ENCODE measurements at regions not wholly inside any gene's neighbourhood (a gene's known extent, or its start where the extent isn't known, plus 50 kb on each side); places are given as distances from the start of the nearest gene placed in this dataset.

DNA sequence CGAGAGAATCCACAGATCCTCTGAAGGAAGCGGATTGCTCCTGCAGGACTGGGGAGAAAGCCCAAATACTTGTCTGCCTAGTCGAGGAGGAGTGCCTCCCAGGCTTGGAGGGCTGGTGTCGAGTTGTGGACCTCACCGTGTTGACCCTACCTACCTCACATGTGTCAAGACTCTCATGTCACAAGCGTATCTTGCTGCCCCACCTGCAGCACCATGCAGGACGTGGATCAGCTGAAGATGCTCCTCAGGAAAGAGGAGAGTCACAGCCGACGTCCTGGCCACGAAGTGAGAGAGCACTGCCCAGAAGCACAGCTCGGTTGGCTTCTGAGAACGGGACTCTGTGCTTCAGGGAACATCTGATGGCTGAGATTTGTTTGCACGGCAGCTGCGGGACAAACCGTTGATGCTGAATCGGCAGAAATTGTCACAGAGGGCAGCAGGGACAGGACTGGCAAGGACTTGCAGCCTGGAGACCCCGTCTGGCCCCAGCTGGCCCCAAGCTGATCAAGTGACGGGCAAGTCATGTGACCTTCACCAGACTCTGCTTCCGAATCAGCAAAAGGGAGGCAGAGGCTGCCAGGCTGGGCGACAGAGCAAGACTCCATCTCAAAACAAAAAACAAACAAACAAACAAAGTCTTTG lies 119.1 kb upstream of the ITGA1 start:
- DNase-seq (ENCODE audit: extremely low read depth, low read depth, low spot score), result no peak

DNA sequence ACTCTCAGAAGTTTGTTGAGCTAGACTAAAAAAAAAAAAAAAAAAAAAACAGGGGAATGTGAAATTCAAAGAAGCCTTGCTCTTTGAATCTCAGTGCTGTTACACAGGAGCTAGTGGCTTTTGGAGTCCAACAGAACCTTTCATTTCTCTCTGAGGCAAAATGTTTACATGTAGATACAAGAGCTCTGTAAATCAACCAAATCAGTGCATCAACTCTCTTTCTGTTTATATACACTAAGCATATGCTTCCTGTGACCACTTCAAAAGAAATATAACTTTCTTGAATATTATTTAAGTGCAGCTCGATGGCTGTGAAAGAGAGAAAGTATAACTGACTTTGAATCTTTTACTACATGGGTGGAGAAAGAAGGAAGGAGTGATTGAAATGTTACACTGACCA lies 115.3 kb upstream of the ITGA1 start:
- no peak for DNase-seq (ENCODE audit: extremely low read depth, low read depth, low spot score)

DNA sequence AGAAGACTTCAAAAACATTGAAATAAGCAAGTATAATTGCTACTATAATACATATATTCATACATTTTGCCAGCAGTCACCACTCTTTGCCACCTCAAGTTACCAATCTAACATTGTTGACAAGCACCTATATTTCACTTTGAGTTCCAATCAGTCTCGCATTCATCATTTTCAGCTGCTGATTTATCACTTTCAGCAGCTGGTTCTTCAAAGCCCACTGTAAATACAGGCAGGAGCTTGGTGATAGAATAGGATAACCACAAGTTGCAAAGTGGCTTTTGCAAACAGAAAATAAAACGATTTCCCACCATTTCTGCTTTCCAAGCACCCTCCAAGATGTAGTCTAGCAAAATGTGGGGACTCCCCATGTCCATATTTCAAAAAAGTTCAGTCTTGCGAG lies 114.2 kb upstream of the ITGA1 start:
- no peak for DNase-seq (ENCODE audit: extremely low read depth, low read depth, low spot score)

DNA sequence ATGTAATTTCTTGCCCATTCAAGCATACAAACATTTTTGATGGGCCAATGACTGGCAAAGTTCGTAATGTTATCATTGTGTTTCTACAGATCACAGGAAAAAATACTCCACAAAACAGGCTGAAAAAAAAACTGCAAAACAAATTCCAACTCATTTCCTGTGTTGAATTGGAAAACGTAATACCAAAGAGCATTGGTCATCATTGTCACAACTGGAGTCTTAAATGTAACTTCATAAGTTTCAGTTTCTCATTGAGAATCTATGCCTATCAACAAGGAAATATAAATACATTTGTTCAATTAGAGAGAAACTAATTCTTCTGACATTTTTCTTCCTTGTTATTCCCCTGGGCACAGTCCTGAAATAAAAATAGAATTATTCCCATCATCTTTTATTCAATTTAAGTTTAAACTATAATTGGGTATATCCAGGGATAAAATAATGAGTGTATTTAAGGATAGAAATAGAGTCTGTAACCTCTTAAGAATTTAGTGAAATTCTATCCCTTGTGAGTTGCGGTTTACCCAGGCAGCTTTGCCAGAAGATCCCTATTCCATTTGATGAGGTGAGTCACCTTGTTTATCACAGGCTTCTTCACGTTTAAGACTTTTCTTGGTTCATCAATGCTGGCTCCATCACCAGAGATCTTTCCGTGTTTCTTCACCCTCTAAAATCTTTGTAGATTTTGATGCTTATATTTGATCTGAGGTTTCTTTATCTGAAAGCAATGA lies 112.7 kb upstream of the ITGA1 start:
- peak; percentile 20 for DNase-seq (ENCODE audit: extremely low read depth, low read depth, low spot score)

DNA sequence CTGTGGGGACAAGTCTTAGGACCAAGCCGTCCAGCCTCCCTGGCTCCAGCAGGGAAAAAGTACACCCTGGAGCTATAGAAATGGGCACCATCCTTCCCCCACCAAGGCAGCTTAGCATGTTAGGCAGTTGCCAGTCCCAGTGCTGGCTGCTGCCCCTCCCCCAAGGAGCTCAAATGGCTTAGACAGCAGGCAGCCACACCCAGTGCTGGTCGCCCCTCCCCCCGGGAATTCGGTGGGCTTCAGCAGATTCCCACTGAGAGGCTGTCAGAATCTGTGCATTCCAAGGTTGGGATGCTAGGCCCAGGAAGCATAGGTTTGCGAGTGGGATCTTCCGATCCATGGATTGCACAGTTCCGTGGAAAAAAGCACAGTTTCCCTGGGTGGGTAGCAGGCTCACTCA lies 105.2 kb upstream of the ITGA1 start:
- DNase-seq (ENCODE audit: extremely low read depth, low read depth, low spot score), result no peak

DNA sequence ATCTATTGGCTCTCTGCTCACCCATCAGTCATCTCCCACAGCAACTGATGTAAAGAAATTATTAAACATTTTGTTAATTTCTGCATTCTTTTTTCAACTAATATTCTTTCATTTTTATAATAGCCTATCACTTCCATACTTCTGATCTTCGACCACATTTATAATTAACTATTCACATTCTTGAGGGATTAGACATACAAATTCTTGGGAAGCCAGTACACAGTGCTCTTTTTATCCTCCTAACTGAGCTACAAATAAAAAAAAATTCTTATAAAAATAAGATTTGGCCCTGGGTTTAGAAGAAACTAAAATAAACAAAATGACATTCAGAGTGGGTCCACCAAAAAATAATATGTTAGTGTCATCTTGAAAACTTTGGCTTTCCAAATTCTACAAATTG lies 103.7 kb upstream of the ITGA1 start:
- no peak for DNase-seq (ENCODE audit: extremely low read depth, low read depth, low spot score)

DNA sequence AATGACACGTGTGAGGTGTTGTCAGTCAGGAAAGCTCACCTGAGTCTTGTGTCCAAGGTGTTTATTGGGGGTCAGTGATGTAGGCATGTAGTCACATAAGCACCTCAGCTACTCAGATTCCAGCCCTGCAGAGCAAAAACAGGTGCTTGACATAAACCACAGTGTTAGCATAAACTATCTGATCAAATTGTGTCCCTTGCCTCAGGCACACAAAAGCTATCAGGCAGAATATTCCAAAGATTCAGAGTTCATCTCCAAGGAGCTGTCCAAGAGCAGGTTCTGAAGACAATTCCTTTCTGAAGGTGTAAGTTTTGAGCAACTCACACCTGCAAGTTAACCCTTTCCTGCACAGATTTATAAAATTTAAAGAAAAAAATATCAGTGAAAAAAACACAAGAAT lies 102.2 kb upstream of the ITGA1 start:
- DNase-seq (ENCODE audit: extremely low read depth, low read depth, low spot score), result no peak

DNA sequence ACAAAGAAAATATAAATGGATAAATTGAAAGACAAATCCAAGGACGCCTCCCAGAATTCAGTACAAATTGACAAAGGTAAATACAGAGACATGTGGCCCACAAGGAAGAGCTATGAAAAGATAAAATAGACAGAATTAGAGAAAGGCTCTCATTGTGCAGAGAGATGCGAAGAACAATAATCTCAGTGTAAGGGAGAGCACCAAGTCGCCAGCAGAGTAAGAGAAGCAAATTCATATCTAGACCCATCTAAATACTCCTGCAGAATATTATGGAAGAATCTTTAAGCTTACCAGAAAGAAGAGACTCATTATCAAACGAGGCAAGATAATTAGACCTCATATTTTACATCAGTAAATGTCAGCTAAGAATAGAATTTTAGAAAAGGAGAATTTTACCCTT lies 101.7 kb upstream of the ITGA1 start:
- DNase-seq (ENCODE audit: extremely low read depth, low read depth, low spot score), result no peak

DNA sequence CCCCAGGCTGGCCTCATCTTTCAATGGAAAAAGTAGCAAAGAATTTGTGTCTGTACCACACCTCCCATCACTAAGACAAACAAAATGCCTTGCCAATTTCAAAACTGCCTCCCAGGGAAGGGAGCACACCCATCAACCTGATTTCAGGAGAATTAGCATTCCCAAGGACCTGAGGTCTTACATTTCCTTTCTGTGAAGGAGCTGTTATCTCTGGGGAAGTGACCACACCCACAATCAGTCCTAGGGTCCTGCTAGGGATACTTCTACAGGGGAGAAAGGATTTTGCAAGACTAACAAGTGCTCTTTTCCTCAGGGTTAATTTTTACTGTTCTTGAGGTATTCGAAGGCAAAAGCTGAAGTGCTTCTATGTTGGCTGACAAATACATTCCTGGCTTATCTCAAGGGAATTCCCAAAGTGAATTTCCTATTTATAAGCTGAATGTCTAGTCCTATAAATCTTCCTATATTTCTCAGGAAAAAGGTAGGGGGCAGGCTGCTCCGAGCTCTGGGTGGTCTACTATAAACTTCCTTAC lies 97.4 kb upstream of the ITGA1 start:
- no peak for DNase-seq (ENCODE audit: extremely low read depth, low read depth, low spot score)

DNA sequence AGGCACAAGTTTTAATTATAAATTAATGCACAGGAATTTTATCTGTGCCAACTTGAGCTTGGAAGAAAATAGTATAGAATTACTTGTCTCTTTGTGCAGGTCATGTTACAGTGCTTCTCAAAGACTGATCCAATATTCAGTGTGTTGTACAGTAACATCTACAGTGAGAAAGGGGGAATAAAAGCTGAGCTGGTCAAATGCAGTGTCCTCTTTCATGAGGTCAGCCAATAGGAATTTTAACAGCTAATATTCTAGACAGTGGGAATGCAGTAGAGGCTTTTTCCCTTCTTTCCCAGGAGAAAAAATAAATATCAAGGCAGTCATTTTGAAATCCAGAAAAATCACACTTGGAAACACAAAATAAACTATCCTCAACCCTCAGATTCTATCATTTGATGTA lies 95.7 kb upstream of the ITGA1 start:
- DNase-seq (ENCODE audit: extremely low read depth, low read depth, low spot score), result no peak

DNA sequence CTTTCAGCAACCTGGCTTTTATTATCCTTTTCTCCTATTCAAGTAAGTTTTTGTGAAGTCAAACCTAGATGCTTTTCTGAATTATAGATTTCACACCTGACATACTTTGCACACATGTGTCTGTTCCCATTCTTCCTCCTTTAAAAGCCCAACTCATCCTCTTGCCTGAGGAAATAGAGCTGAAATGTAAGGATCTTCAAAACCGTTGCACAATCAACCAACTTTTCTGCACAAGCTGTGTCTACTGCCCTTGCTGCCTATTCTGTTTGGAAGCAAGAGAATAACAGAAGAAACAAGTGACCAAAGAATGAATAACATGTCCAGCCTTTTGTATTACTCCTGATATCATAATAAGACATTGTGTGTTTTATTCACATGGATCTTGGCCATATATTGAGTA lies 95.1 kb upstream of the ITGA1 start:
- no peak for DNase-seq (ENCODE audit: extremely low read depth, low read depth, low spot score)

DNA sequence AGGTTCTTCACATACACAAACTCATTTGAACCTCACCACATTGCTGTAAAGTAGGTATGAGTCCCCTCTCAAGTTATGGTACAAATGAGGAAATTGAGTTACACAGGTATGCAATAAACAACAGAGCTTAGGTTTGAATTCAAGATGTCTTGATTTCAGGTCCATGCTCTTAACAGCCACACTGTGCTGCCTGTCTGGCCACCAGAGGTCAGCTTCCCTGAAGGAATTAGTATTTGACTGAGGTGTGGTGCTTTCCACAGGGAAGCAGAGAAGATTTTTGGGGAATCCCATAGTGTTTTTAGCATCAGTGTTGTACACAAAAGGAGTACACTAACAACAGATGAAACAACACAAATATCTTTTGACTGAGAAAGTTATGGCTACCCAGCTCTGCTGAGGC lies 94.4 kb upstream of the ITGA1 start:
- DNase-seq (ENCODE audit: extremely low read depth, low read depth, low spot score), result no peak

DNA sequence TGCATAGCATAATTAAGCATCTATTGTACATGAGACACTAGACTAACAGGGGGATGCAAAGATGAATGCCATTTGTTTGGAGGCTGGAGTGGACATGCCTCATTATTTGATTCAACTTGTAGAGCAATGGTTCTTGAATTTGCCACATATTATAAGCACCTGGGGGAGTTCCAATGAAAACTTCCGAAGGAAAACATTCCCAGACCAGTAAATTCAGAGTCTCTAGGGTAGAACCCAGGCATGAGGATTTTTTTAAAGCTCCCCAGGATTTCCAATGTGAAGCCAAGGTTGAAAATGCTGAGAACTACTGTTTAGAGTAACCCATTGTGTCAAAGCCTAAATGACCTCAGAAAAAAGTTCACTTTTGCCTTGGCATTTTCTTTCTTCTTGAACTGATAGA lies 93.9 kb upstream of the ITGA1 start:
- DNase-seq (ENCODE audit: extremely low read depth, low read depth, low spot score), result no peak

DNA sequence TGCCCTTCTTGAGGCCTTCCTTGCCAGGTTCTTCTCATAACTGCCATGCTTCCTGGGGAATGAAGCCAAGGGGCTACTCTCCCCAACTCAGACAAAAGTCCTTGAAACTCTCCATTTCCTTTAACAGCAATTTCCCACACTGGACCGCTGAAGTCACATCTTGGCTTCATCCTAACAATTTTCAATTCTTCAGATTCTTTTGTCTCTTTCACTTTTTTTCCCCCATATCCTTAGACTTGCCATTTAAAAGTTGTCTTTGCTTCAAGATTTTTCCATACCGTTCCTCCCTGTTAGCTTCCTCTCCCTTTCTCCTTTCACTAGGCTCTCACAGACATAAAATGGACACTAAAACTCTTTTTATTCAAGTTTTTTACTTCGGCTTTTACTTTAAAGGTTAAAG lies 93.1 kb upstream of the ITGA1 start:
- DNase-seq (ENCODE audit: extremely low read depth, low read depth, low spot score), result no peak

DNA sequence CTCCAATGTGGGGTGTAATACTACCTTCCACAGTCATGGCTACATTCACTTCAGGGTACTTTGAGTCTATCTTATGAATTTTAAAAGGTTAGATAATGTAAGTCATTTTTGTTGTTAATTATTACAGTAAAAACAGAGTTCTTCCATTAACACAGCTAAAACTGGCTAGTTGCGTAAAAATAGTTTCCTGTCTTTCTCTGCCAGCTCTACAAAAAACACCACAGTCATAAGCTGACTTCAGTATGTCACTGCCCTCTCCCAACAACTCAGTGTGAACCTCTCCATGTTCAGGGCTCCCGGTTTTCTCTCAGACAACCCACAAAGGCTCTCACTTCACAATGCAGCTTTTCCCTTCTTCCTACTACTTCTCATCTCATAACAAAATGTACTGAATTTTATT lies 84.8 kb upstream of the ITGA1 start:
- no peak for DNase-seq (ENCODE audit: extremely low read depth, low read depth, low spot score)

DNA sequence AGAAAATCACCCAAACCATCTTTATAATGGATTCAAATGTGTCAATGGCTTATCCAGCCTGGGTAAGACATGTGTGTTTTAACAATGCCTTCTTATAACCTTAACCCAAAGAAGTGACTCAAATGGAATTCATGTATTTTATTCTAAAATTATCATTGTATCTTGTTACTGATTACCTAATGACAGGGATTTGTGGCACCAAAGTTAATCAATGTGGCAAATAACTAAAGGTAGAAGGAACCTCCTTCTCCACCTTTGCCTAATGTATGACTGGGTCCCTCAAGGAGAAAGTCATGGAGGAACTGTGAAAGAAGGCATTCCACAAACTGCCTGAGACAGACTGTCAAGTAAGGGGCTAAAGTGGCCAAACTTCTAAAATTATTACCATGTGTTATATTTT lies 84.4 kb upstream of the ITGA1 start:
- no peak for DNase-seq (ENCODE audit: extremely low read depth, low read depth, low spot score)

DNA sequence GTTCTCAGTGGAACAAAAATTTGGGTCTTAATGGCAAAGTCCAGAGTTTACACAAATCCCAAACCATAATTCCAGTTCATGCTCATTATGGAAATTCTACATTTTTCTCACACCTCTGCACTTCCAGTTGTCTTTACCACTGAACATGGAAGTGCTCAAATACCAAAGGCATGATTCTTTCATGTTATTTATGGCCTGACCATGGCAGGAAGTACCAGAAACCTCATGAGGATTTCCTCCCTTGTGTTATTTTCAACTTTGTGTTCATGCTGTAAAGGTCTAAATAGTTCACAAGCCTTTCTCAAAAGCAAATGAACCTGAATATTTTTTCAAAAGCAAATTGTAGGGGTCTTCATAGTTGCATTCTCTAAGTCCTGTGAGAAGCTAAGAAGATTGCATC lies 82.0 kb upstream of the ITGA1 start:
- no peak for DNase-seq (ENCODE audit: extremely low read depth, low read depth, low spot score)

DNA sequence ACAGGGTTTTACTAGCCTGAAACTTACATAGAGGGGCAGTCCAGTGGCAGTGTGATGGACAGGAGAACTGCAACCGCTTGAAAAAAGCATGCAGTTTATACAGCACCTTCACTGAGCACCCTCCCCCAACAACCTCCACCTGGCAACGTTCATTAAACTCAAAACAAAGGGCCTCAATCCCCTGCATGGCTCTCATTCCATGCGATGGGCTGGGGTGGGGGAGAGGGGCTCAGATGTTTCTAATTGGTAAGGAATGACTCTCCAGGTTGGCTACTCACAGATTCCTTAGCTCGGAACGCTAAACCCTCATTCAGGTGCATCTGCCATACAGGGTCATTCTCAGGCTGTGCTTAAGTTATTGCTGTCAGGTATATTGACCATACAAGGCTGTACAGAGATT lies 80.9 kb upstream of the ITGA1 start:
- no peak for DNase-seq (ENCODE audit: extremely low read depth, low read depth, low spot score)

DNA sequence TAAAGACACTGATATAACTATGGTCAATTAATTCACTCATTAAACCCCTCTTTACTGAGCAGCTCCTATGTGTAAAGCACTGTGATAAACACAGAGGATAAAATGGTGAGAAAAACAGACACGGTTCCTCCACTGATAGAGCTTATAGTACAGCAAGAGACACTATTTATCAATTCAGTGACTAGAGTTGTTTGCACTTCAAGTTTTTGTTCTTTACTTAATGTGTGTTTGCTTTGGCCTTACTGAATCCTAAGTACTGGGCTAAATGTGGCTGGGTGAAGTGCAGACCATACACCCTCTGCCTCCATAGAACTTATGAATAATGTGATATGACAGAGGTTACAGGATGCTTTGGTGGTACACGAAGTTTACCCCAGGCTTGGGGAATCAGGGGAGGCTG lies 80.1 kb upstream of the ITGA1 start:
- DNase-seq (ENCODE audit: extremely low read depth, low read depth, low spot score), result no peak

DNA sequence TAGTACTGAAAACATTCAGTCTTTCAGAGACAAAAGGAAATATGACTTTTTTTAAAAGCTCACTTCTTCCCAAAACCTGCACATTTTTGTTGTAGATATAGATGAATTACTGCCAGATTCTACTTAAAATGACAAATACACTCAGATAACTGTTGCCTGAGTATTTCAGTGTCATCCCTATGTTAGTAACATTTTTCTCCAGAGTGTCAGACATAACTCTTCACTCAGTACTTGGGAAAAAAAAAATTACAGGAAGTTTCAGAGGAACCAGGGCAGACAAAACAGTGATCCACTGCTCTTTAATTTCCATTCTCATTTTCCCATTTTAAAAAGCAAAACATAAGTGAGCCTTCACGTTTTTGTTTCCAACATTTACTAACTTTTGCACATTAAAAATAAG lies 79.3 kb upstream of the ITGA1 start:
- no peak for DNase-seq (ENCODE audit: extremely low read depth, low read depth, low spot score)

DNA sequence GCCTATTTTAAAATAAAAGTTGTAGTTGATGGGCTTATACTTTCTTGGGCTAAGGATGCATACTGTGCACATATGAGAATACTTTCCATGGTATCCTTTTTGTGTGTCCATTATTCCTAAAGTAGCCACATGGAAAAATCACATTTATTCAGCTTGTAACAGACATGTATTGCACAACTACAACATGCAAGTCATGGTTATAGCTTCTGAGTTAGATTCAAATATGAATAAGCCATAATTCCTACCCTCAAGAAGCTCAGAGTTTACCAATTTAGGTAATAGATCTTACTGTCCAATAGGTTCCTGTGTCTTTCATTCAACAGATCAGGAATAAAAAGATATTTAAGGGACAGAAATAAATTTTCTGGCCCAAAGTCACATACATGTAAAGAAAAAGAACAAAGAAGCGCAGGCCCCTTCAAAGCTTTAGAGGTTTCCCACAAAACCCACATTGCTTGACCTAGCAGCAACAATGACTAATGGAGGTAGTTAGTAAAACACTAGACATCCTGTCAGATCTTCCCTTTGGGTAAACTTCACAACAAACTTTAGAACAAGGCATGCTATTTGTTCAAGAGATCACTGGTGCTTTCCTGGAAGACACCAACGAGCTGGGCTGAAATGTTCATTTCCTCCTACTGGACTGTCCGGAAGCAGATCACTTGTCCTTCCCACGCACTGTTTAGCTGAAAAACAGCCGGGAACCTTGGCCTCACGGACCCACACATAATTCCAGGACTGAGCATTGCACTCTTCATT lies 78.4 kb upstream of the ITGA1 start:
- DNase-seq (ENCODE audit: extremely low read depth, low read depth, low spot score), result no peak

Measured in glomerular endothelial cell (primary cell).